NCI-H2227 treated with DMSO at 0.1 percent for 48 hours (cell line): ENCODE measurements at regions not wholly inside any gene's neighbourhood (a gene's known extent, or its start where the extent isn't known, plus 50 kb on each side); places are given as distances from the start of the nearest gene placed in this dataset.

Source experiments
- DNase-seq: peaks from one replicate; lab custom pipeline; 2025; lab: John Stamatoyannopoulos, UW

- no peak for DNase-seq
These were observed 270.3 kb downstream of the KLF6 start for GRCh38 chr10:3514691-3515090.

DNA sequence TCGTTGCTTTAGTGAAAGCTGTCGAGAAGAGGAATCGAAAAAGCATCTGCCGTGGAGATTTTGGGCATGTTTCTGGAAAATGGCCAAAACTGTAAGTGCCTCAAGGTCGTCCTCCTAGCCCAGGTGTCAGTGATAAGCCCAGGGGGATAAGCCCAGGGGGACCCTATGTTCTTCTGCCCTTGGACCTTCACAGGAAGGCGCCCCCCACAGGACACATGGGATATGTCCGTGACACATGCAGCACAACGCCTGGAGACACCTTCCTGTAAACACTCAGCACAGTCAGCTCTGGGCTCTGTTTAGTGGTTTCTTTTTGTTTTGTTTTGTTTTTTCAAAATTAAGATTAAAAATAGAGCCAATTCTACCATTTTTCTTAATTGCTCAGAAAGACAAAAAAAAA is 272.7 kb downstream of the KLF6 start:
- DNase-seq = no peak

- no peak for DNase-seq
These were observed 273.5 kb downstream of the KLF6 start for GRCh38 chr10:3511483-3511882.

DNA sequence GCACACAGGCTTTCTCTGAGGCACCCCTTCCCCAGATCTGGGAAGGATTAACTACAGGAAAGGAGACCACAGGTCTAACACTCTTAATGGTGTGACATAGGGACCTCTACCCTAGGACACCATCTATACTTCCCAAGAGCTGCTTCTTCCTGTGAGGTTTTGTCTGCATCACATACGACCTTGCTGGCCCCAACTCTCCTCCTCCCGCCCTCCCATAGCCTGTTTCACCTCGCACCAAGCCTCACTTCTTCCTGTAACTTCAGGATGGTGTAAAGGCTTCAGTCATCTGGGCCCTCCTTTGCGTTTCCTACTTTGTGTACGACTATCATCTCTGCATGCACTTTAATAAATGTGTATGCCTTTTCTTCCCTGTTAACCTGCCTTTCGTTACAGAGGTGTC is 274.3 kb downstream of the KLF6 start:
- no peak for DNase-seq

DNA sequence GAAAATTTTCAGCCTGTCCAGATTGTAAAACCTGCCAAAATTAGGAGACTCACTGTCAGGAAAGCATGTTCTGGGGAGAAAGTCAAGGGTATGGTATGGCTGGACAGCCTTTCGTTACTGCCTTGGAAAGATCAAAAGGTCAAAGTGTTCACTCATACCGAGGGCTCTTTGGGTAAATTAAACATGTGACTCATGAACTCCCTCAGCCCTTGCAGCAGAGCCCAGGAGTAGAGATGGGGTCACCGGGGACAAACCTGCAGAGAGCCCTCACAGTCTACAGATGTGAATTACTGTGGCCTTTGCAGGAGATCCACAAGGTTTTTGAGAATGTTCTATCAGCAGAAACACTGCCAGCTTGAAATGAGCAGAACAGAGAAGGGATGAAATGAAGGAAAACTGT is 275.7 kb downstream of the KLF6 start:
- no peak for DNase-seq

DNA sequence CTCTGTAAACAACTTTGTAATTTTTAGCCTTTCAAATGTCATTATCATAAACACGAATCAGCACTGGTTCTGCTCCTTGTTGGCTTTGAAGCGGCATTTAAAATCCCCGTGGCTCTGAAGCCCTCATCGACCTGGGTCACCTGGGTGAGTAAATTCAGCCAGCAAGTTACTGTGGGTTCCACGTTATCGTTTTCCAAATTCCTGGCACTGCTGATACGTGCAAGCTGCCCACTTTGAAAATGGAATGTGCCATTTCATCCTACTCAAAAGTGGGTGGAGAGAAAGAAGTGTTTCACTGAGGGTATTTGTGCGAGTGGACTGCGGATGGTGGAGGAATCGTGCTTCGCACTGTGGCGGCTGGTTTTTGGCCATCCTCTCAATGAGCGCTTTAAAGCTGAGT is 281.7 kb downstream of the KLF6 start:
- DNase-seq = peak; percentile 86

- peak; percentile 94 for DNase-seq
These were observed 282.3 kb downstream of the KLF6 start for GRCh38 chr10:3502673-3503072.

GRCh38 chr10:3500408-3500856 is 284.6 kb downstream of the KLF6 start:
- no peak for DNase-seq

GRCh38 chr10:3499120-3499519 is 285.9 kb downstream of the KLF6 start:
- DNase-seq = no peak

DNA sequence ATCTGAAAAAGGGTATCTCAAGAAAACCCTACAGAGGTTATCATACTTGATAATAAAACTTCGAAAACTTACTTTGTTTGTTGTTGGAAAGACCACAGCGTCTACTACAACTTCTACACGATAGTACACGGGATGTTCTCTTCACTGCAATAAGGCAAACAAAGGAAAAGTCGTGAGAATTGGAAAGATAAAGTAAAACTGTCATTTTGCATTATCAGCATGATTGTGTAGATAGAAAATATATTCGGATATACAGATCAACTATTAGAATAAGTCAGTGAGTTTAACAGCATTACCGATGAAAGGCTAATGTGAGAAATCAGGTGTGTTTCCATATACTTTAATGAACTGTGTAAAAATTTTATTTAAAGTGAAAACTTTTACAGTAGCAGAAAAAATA is 287.4 kb downstream of the KLF6 start:
- DNase-seq = no peak

GRCh38 chr10:3496138-3496537 is 288.9 kb downstream of the KLF6 start:
- DNase-seq = no peak

DNA sequence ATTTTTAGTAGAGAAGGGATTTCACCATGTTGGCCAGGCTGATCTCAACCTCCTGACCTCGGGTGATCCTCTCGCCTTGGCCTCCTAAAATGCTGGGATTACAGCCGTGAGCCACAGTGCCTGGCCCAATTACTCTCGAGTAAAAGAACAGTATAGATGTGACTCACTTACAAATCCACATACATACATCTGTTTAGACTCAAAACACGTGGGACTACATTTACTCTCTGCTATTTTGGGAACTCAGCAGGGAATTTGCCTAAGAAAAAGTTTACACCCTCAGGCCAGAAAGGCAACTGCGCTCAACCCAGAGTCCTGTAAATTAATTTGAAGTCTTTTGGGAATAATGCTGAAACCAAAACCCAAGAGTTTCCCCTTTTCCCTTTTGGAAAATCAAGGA is 289.7 kb downstream of the KLF6 start:
- no peak for DNase-seq

DNA sequence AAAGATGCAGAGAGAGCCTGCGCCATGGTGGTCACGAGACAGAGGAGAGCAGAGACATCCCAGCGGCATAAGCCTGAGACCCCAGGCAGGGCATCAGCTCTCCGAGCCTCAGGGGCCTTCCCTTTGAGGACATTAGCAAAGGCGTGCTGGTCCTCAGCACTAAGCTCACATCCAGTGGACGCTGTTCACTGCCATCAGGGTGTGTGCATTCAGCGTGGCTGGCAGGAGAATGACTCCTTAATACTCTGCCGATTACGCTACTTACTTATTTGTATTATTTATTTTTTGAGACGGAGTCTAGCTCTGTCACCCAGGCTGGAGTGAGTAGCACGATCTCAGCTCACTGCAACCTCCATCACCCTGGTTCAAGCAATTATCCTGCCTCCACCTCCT is 290.2 kb downstream of the KLF6 start:
- DNase-seq = no peak

DNA sequence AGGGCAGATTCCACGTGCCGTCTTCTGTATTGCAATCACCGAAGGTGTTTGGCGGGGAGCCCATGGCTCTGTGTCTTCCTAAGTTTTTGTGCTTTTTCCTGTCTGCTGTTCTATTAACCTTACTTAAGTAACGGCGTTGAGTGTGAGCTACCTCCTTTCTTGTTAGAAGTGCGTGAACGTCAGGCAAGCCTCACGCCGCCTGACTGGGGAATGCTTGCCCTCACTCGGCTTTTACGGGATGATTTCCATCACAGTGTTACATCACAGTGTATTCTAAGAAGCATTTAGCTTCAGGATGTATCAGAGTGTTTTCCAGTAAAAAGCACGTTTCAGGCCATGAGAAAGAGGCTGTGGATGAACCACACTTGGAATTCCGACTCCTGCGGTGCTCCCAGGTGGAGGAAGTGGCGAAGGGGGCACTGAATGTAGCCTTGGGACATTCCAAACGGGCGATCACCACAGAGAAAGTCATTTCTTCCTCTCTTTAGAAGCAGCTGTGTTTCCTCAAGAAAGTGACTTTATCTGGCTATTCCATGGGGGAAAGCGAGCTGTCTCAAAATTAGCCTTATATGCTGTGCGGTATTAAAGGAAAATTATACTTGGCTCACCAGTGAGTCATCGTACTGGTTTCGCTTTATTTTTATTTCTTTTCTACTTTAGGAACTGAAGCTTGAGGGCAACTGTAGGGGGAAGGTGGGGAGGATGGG is 290.7 kb downstream of the KLF6 start:
- DNase-seq = no peak

- no peak for DNase-seq
These were observed 291.4 kb downstream of the KLF6 start for GRCh38 chr10:3493621-3494020.

DNA sequence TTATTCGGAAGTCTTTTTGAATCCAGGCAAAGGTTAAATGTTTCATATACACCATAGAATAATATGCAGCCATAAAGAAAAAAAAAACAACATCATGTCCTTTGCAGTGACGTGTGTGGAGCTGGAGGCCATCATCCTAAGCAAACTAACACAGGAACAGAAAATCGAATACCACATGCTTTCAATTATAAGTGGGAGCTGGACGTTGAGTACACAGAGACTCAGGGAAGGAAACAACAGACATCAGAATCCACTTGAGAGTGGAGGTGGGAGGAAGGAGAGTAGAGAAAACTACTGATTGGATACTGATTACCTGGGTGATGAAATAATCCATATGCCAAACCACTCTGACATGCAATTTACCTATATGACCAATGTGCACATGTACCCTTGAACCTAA is 293.4 kb downstream of the KLF6 start:
- no peak for DNase-seq

DNA sequence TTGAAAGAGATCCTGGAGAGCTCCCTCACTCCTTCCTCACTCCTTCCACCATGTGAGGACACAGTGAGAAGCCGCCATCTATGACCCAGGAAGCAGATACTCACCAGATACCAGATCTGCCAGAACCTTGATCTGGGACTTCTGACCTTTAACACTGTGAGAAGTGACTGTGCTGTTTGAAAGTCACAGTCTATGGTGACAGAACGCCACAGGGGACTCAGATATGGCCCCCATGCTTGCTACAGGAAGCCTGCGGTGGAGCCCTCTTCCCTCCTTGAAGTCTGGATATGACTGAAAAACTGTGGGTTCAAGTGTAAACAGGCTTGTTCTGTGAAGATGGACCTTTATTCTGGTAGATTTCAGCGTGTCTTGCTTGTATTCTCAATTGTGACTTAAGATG is 297.8 kb downstream of the KLF6 start:
- no peak for DNase-seq

GRCh38 chr10:3486346-3487065 is 298.5 kb downstream of the KLF6 start:
- peak; percentile 24 for DNase-seq

GRCh38 chr10:3485057-3485686 is 299.8 kb downstream of the KLF6 start:
- no peak for DNase-seq

- peak; percentile 55 for DNase-seq
These were observed 300.5 kb downstream of the KLF6 start for GRCh38 chr10:3484306-3485056.

- DNase-seq = peak; percentile 58
These were observed 302.6 kb downstream of the KLF6 start for GRCh38 chr10:3482200-3482993.

DNA sequence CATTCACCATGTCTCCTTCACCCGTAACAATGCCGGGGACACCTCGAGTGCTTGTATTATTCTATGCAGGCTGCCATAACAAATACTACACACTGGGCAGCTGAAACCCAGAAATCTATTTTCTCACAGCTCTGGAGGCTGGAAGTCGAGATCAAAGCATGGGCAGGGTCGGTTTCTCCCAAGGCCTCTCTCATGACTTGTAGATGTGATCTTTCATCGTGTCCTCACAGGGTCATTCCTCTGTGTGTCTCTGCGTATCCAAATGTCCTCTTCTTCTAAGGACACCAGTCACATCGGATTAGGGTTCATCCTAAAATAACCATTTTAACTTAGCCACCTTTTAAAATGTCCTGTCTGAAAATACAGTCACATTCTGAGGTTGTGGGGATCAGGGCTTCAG is 303.5 kb downstream of the KLF6 start:
- DNase-seq = no peak
